ENCODE measurements at regions not wholly inside any gene's neighbourhood (a gene's known extent, or its start where the extent isn't known, plus 50 kb on each side); places are given as distances from the start of the nearest gene placed in this dataset.

DNA sequence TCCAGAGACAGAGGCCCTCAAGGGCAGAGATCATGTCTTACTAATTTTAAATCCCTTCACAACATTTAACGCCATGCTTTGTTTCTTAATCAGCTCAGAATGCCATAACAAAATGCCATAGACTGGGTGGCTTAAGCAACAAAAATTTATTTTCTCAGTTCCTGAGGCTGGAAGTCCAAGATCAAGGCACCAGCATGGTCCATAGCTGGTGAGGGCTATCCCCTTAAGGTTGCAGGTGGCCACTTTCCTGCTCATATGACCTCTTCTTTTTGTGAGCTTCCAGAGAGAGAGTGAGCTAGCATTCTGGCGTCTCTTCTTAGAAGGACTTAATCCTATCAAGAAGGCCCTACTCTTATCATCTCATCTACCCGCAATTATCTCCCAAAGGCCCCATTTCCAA is 470.3 kb downstream of the ZNF608 start:
- DNase-seq: no peak

DNA sequence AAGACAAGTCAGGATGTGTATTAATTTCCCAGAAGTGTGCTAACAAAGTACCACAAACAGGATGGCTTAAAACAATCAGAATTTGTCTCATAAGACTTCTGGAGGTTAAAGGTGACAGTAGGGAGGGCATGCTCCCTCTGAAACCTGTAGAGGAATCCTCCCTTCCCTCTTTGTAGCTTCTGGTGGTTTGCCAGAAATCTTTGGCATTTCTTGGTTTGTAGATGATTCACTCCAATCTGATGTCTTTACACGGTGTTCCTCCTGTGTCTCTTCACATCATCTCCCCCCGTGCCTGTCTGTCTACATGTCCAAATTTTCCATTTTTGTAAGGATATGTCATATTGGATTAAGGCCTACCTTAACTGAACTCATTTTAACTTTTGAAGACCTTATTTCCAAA is 471.5 kb downstream of the ZNF608 start:
- DNase-seq: peak in 1 of 3 donors; percentile 16

DNA sequence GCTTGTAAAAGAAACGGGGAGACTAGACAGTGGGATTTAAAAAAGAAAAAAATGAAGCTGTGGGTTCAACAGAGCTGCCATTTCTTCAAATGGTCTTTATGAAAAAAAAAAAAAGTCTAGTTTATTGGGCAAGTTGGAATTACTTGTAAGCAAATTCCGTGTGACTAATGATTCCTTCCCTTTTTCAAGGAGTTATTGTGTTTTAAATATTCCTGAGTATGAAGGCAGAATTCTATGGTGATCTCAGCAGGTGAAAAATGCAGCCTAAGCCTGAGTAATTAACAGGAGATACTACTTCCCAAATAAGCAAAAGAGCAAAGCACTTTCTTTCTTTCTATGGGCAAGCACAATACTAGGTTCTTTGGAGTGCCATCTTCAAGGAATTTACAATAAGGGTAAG is 481.9 kb downstream of the ZNF608 start:
- DNase-seq: no peak

DNA sequence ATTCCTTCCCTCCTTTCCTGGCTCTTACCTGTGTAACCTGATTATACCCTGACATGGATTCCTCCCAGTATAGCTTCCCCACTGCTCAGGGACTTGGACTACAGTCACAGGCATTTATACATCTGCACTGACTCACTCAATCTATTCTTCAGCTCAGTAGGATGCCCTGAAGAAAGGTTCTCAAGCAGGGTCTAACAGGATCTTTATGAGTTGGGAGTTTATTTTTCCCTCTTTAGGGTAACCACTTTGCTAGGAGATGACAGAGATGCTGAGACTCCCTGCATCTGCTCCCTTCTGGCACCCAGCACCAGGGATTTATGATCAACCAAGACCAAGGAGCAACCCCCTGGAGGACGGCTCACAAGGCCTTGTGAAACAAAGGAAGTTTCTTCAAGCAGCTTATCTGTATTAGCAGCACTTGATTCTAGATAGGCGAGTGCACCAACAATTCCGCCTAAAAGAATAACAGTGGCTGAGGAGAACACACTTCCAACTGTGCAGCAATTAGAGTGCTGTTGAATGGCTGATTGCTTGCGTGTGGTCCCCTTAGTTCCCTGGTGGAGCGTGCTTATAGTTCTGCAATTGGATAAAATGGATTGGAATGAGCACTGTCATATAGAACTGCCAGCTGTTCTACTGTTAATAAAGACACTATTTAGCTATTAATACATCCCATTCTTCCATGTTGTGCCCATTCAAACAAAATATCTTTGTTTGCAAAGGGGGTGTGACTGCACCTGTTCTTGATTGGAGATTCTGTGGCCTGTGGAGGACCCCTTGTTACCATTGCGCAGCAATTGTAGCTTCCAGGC is 482.6 kb downstream of the ZNF608 start:
- peak in 2 of 3 donors; percentile 9 to 45 for DNase-seq

DNA sequence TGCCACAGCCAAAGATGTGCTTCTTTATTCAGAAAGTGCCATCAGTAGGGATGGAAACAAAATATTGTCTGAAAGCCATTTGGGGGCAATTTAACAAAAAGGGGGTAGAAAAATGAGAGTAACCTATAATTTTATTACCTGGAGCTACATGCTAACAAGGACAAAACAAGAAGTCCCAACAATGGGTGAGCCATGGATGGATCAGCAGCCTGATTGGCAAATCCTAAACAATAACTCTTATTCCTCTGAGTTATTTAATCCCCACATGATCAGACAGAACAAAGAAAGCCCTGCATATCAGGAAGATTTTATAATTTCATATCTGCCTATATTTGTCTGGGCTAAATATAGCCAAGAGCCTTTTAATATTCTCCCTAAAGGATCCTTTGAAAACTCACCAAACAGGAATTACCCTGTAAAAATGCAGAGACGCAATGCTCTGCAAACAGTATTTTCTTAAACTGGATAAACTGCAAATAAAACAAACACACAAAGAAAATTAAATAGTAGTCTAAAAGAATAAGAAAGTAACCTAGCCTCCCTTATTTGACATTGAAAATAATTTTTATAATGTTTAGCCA is 483.4 kb downstream of the ZNF608 start:
- DNase-seq: peak in 2 of 3 donors; percentile 9 to 59

DNA sequence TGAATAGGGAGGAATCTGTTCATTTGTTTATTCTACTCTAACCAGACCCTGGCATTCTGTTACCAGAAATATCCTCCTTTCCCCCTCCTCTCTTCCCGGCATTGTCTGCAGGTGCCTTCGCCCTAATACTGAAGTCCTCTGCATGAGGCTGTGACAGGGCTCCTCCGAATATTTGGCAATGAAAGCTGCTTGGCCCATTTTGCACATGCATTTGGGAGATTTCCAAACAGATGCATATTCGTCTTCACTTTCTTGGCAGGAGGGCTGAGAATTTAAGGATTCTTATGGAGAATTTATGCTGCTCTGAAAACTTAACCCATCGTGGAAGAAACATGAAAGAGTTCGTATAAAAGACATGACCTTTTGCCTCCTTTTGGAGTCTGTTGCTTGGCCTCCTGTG is 484.0 kb downstream of the ZNF608 start:
- DNase-seq: peak; percentile 67 to 93 (median 76)

DNA sequence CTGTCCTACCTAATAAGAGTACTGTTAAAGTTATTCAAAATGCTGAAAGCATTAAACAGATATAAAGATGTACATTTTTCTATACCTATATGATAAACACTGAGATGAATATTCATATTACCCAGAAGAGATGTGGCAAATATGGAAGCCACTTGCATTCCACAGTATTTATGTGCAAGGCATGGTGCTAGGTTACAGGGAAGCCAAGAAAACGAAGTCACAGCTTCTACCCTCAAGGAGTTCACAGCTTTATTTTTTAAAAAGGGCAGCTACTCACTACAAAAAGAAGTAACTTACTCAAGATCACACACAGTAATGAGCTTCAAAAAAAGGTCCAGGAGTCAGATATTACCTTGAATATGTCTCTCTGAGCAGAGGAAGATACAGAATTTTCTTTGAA is 484.6 kb downstream of the ZNF608 start:
- no peak for DNase-seq

DNA sequence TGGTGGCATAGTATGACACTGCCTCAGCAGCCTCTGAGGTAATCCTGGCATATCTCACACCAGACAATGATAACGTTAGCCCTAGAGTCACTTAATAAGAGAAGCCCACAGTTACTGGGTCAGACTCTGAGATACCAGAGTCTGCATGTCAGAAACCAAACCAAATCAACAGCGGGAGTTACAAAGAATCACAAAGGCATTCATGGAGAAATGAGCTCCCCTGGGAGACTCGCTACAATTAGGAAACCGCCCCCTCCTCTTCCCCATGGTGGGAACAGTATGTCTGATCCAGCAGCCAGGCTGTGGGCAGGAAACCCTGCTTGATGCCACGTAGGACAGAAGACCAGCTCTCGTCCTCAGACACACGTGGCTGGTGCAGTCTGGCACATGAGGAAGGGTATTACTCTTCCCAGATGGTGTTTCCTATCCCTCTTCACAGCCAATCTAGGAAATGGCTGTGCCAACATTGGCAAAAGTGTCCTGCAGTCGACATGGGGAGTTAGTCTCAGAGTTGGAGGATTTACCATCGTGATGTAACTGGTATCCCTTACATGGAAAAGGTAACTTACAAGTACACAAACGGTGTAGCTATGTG is 485.4 kb downstream of the ZNF608 start:
- DNase-seq: peak in 2 of 3 donors; percentile 10 to 32

DNA sequence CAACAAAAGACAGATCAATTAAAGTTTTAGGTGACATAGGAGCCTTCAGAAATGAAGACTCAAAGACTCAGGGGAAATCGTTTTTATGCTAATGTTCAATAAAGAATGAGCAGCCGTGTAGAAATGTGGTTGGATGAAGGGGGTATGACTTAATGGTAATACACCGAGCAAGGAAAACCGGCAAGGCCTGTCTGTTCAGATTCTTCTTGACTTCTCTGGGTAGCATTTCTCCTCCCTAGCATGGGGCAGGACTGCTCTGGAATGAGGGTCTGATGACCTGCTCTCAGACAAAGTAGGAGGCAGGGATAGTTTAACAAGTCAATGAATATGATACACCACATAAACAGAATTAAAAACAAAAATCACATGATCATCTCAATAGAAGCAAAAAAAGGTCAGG is 487.4 kb downstream of the ZNF608 start:
- no peak for DNase-seq

DNA sequence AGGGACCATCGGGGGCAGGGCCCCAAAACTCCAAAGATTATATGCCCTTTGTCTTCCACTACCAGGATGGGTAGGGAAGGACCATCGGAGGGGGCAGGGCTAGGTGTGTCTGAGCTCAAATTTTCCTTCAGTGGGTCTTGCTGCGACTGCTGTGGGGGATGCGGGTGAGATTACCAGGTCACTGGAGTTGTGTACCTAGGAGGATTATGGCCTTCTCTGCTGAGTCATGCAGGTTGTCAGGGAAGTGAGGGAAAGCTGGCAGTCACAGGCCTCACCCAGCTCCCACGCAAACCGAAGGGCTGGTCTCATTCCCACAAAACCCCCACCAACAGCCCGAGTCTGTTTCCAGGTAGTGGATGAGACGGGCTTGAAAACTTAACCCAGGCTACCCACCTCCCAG is 489.4 kb downstream of the ZNF608 start:
- no peak for DNase-seq

DNA sequence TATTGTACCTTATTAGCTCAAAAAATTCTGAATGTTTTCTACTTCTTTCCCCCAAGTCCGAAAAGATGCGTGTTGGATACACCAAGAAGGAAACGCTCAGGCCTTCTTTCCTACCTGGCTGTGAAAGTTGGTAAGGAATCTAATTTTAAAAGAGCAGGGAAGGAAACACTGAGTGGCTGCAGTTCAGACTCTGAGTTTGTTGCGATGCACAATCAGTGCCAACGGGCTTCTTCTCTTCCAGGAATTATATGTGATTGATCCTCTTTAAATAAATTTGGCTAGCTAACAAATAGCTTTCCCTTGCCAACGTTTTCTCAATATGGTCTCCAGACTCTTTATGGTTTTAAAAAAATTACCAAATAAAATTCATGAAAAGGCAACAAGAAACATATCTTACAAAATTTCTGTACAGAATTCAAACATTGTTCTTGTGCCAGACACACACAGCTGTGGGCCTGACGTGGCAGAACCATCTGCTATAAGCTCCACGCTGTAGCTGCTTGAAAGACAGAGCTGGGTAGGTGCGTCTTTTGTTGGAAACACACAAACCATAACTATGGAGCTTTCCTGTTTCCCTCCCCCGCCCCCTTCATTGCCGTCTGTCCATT is 493.1 kb downstream of the ZNF608 start:
- DNase-seq: peak; percentile 56 to 87 (median 75)

DNA sequence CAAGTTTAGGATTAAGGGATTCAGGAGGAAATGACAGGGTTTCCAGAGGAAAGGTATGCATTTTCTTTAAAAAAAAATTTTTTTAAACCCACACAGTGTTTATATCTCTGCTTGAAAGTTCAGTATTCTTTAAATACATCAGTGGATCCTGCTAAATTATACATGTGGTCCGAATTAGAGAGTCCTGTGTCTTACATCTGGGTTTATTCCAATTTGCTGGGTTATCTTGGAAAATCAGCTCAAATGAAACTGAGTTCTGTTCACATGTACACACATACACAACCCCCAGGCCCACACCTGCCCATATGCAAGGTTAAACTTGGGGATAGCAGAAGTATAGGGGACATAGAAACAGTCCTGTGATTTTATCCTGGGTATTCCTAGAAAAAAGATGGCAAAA is 493.7 kb downstream of the ZNF608 start:
- DNase-seq: peak in 1 of 3 donors; percentile 69

DNA sequence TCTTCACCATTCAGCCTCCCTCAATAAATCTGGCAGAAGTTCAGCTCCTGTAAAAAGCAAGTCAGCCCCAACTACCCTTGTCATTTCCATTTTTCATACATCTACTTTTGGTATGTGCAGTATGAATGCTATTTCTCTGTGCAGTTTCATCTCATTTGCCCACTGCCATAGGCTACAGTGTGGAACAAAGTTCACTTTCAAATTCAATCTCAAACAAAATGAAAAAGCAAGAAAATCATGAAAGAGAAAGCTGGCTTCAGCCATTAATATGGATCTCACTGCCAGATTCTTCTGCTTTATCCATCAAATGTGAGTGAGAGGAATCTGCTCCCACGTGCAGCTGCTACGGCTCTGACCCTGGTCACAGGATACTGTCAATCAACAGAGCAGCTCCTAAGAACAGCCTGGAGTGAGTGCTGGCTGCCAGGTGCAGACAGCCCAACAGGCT is 494.2 kb downstream of the ZNF608 start:
- peak; percentile 56 to 77 (median 58) for DNase-seq

DNA sequence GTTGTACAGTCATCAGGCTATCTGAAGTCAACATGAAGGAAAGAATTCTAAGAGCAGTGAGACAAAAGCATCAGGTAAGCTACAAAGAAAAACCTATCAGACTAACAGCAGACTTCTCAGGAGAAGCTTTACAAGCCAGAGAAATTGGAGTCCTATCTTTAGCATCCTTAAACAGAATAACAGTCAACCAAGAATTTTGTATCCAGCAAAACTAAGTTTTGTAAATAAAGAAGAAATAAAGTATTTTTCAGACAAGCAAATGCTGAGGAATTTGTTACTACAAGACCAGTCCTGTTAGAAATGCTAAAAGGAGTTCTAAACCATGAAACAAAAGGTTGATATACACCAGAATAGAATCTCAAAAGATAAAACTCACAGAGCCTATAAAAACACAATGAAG is 501.2 kb downstream of the ZNF608 start:
- DNase-seq: no peak

DNA sequence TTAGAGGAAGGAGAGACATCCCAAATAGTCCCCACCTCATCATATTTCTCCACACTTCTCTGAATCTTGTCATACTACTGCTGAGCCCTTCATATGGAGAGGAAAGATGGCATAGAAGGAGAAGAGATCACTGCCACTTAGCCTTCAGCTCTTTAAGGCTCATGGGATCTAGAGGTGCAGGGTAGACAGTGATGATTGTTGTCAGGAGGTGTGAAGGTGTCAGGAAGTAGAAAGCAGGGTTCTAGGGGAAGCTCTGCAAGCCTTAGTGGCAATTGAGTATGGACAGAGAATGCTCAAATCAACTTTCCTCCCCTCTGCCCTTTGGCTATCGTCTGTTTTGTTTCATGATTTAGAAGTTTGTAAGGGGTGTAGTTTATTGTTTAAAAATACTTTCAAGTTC is 505.7 kb downstream of the ZNF608 start:
- DNase-seq: no peak

DNA sequence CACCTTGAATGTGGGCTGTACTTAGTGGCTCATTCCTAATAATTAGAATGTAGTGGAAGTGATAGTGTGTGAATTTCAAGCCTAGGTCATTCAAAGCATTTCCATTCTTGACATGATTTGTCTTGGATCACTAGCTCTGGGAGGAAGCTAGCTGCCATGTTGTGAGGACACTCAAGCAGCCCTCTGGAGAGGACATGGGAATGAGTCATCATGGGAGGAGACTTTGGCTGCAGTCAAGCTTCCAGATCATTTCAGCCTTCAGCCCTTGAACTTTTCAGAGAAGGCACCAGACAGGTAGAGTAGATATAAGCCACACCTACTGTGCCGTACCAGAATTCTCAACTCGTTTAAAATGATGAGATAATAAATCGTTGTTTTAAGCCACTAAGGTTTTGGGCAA is 506.9 kb downstream of the ZNF608 start:
- DNase-seq: no peak

DNA sequence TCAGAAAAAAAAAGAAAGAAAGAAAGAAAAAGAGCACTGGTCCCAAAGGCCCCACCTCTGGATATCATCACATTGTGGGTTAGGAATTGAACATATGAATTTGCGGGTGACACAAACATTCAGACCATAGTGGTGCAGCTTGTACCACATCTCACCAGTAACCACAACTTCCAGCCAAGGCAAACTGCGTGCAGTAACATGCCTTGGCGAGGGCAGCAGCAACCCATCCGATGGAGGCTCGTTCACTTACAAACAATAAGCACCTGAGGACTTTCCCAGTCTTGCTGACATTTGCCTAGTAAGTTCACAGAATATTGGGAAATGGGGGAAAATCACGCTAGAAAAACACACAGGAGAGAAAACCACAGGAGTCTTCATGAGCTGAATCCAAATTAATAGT is 508.1 kb downstream of the ZNF608 start:
- no peak for DNase-seq

DNA sequence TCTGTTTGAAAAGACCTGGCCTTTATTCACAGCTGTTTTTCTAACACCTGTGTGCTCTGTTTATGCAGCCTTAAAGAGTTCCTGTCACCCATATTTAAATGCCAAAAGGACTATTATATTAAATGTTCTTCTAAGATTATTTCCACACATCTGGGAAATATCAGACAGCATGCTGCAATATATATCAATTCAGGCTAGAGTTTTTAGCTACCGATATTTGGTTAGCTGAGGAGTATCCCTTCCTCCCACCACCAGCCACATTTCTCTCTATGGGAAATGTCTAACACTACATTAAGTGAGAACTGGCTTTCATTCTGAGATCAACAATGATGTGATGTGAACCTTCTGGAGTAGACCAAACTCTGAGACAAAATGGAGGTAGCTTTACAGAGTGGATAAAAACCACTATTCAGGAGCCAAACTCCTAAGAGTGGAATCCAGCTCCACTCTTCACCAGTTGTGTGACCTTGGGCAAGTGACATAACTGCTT is 509.2 kb downstream of the ZNF608 start:
- DNase-seq: peak in 1 of 3 donors; percentile 63

DNA sequence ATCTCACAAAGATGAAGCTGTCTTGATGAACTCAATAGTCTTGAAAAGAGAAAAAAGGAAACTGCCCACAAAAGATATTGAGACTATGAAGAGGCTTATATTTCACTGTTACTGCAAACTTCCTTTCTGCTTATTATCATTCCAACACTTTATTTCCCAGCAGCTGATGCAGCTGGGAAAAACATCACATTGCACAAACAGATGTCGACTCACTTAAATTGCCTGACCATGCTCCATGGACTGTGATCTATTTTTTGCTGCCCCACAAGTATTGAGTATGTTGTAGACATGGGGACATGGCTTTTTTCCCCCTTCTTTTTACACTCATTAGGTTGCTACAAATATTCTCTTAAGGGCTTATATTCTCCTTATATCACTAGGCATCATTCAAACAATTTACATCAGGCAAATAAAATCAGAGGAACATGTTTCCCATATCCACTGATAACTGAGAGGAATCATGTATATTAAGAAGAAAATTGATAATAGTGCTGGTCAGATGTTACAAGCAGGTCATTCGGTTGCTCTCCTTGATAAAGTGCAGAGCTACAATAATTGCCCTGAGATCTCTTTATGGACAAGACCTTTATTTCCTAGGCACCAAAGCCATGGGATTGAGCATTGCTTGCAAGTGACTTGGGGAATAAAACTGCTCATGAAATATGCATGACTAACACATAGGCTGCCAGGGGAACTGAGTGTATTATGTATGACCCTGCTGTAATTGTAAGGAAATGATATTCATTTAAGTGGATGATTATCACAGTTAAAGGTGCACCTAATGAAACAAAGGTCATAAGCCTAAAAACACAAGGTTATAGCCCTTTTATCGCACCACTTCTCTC is 509.9 kb downstream of the ZNF608 start:
- peak in 2 of 3 donors; percentile 67 to 86 for DNase-seq

DNA sequence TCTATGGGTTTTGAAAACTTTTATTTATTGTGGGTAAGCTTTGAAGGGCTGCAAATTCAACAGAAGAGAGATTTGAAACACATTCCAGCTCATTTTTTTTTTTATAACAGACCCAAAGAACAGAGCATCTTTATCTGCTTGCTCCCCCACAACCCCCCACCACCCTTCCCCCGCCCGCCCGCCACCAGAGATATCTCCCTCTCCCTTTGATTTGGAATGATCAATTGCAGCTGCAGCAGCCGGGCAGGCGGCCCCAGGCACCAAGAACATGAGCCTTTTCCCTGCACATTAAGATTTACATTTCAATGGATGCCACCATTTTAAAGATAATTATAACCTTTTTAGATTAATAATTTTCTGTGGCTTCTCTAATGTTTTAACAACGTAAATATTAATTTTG is 510.9 kb downstream of the ZNF608 start:
- DNase-seq: no peak

DNA sequence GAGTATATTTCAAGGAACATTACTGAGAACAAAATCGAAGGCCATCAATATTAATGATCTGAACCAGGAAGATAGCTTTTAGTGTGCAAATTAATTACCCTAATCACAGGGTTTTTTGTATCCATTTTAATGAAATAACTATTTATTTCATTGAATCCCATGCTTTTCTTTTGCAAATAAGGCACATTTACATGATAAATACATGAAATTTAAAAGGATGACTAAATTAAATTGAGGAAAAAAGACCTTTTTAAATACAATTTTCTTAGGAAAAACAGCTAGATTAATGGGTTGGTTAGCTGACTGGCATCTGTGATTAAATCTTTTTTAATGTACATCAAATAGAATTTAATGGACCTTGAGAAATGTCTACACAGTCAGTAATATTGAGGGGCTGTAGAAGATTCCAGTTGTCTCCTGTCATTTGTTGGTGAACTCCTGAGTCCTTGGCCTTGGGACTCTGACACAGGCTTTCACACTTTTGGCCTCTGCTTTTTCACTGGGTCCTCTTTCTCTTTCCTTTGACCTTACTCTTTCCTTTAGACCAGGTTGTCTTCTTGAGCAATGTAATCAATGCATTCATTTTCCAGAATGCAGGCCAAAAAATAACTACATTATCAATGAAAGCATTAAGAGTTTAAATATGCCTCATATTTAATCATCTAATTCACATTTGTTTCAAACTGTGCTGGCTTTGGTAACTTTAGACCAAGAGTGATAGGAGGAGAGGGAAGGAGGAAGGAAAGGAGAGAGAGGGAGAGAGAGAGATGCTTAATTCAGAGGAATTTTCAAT is 511.5 kb downstream of the ZNF608 start:
- DNase-seq: peak in 1 of 3 donors; percentile 13
